A673 (cell line): ENCODE measurements at regions not wholly inside any gene's neighbourhood (a gene's known extent, or its start where the extent isn't known, plus 50 kb on each side); places are given as distances from the start of the nearest gene placed in this dataset.

Source experiments
- BruUV-seq: library from RNA; stranded (reverse); fragments of 400-500 nt; replicated peaks from 2 replicates; lab custom pipeline; 2021; lab: Mats Ljungman, UMichigan
- CTCF ChIA-PET: fragments of 300-600 bp; sonication (Branson Sonifier 250); formaldehyde crosslinking; loops from one replicate; lab custom pipeline; 2022; ENCODE audit warnings: antibody characterized with exemption; lab: Charles Lee
- POLR2A ChIA-PET: fragments of 300-600 bp; sonication (Branson Sonifier 250); formaldehyde crosslinking; loops from one replicate; lab custom pipeline; 2022; ENCODE audit warnings: antibody characterized with exemption; ENCODE audit not compliant: low non-redundant PET; lab: Charles Lee
- DNase-seq: peaks from one replicate; pipeline ENCODE4 v3.0.0-alpha.2; 2015; ENCODE audit warnings: low spot score
- H3K27ac ChIP-seq: fragments of 200-600 bp; sonication (generic); 2 replicates; pipeline ENCODE4 v1.5.1; 2016; ENCODE audit warnings: mixed run types, low read depth, mild to moderate bottlenecking, mixed read lengths, antibody characterized with exemption, low read length; ENCODE audit not compliant: poor library complexity, severe bottlenecking
- H3K27me3 ChIP-seq: fragments of 200-600 bp; sonication (generic); replicated peaks from 2 replicates; pipeline ENCODE4 v1.6.1; 2017; ENCODE audit warnings: mixed run types, low read depth, mild to moderate bottlenecking, mixed read lengths, antibody characterized with exemption, low read length; ENCODE audit not compliant: insufficient read depth, poor library complexity
- H3K36me3 ChIP-seq: fragments of 200-600 bp; sonication (generic); 2 replicates; pipeline ENCODE4 v1.6.1; 2016; ENCODE audit warnings: mixed run types, mild to moderate bottlenecking, mixed read lengths, antibody characterized with exemption, low read length; ENCODE audit not compliant: insufficient read depth, poor library complexity, severe bottlenecking
- H3K4me1 ChIP-seq: fragments of 200-600 bp; sonication (generic); 2 replicates; pipeline ENCODE4 v1.6.1; 2017; ENCODE audit warnings: mixed run types, mild to moderate bottlenecking, mixed read lengths, antibody characterized with exemption, low read length; ENCODE audit not compliant: insufficient read depth, poor library complexity, severe bottlenecking
- H3K4me3 ChIP-seq: fragments of 200-600 bp; sonication (generic); 2 replicates; pipeline ENCODE4 v1.5.1; 2016; ENCODE audit warnings: low read depth, mixed run types, mild to moderate bottlenecking, mixed read lengths, low read length; ENCODE audit not compliant: poor library complexity, severe bottlenecking
- H3K9me3 ChIP-seq: fragments of 200-600 bp; sonication (generic); 2 replicates; pipeline ENCODE4 v1.6.1; 2016; ENCODE audit warnings: mixed run types, low read depth, mild to moderate bottlenecking, mixed read lengths, antibody characterized with exemption, low read length; ENCODE audit not compliant: poor library complexity, severe bottlenecking
- CTCF ChIP-seq: fragments of 300-800, 200-600 bp; sonication (generic); conservative IDR thresholded peaks from 2 replicates; pipeline ENCODE4 v1.5.1; 2017; ENCODE audit warnings: low read depth, mild to moderate bottlenecking, antibody characterized with exemption, low read length, moderate library complexity, mixed read lengths
- EZH2 ChIP-seq: fragments of 200-600 bp; sonication (generic); IDR thresholded peaks from 2 replicates; pipeline ENCODE4 v1.6.1; 2017; ENCODE audit warnings: borderline replicate concordance, low read depth, mild to moderate bottlenecking, mixed read lengths, antibody characterized with exemption, low read length; ENCODE audit not compliant: poor library complexity, severe bottlenecking
- intact Hi-C: fragments of 100-400 bp; cut with micrococcal nuclease; formaldehyde crosslinking; loops from one replicate; pipeline ENCODE4 v1.10.0; 2022; ENCODE audit not compliant: unreplicated experiment

- peaks cover 2% of the 10 kb centered on the region for H3K27me3 ChIP-seq
- intact Hi-C loops, result no loop called here
- H3K9me3 ChIP-seq, result no peaks in the 10 kb centered on the region
- H3K27ac ChIP-seq, result no peak overlapping the region
- TF ChIP-seq CTCF, result no peak
- no peak for TF ChIP-seq EZH2
- ChIA-PET POLR2A (no interaction called here), CTCF (no interaction called here)
- no peak for DNase-seq
- no peaks in the 10 kb centered on the region for H3K4me1 ChIP-seq
- BruUV-seq, result no TSS peak
- H3K4me3 ChIP-seq, result no peak overlapping the region
- H3K36me3 ChIP-seq, result no peaks in the 10 kb centered on the region
Measured at GRCh38 chr20:39607141-39607540, 645.0 kb downstream of the DHX35 start.

GRCh38 chr20:39605908-39606307, 643.8 kb downstream of the DHX35 start:
- no peak for DNase-seq
- ChIA-PET CTCF (no interaction called here), POLR2A (no interaction called here)
- no peaks in the 10 kb centered on the region for H3K36me3 ChIP-seq
- H3K4me1 ChIP-seq, result no peaks in the 10 kb centered on the region
- H3K27me3 ChIP-seq, result peaks cover 14% of the 10 kb centered on the region
- H3K27ac ChIP-seq, result no peak overlapping the region
- no peaks in the 10 kb centered on the region for H3K9me3 ChIP-seq
- H3K4me3 ChIP-seq, result no peak overlapping the region
- TF ChIP-seq EZH2, result no peak
- TF ChIP-seq CTCF, result no peak
- intact Hi-C loops, result no loop called here
- BruUV-seq, result no TSS peak

GRCh38 chr20:39605361-39605760, 643.2 kb downstream of the DHX35 start:
- intact Hi-C loops, result no loop called here
- DNase-seq, result no peak
- Histone ChIP-seq H3K4me3 (no peak overlapping the region), H3K36me3 (no peaks in the 10 kb centered on the region), H3K27ac (no peak overlapping the region), H3K9me3 (no peaks in the 10 kb centered on the region), H3K4me1 (no peaks in the 10 kb centered on the region), H3K27me3 (peaks cover 19% of the 10 kb centered on the region)
- TF ChIP-seq EZH2 (no peak), CTCF (no peak)
- BruUV-seq, result no TSS peak
- ChIA-PET CTCF (no interaction called here), POLR2A (no interaction called here)
